Cardiac fibroblast (primary cell): ENCODE measurements at regions not wholly inside any gene's neighbourhood (a gene's known extent, or its start where the extent isn't known, plus 50 kb on each side); places are given as distances from the start of the nearest gene placed in this dataset.

Experiments used
- DNase-seq, 2 donors: peaks; one replicate each; pipeline versions ENCODE4 v3.0.0 to v3.0.0-alpha.2; 2010; ENCODE audit warnings: low read depth in 2 of 2
- H3K4me3 ChIP-seq, 2 donors: replicated peaks in 1 of 2; 1 replicate in 1 of 2; 2 replicates in 1 of 2; pipeline ENCODE4 v1.5.1; 2011; ENCODE audit warnings: low read depth in 2 of 2, low read length in 2 of 2, mild to moderate bottlenecking in 2 of 2, moderate library complexity in 1 of 2
- TF ChIP-seq, protein P1 (sequence below): IDR thresholded peaks from one replicate; pipeline ENCODE4 v1.5.1; 2011; ENCODE audit warnings: low read depth, mild to moderate bottlenecking, low read length, inconsistent platforms

DNA sequence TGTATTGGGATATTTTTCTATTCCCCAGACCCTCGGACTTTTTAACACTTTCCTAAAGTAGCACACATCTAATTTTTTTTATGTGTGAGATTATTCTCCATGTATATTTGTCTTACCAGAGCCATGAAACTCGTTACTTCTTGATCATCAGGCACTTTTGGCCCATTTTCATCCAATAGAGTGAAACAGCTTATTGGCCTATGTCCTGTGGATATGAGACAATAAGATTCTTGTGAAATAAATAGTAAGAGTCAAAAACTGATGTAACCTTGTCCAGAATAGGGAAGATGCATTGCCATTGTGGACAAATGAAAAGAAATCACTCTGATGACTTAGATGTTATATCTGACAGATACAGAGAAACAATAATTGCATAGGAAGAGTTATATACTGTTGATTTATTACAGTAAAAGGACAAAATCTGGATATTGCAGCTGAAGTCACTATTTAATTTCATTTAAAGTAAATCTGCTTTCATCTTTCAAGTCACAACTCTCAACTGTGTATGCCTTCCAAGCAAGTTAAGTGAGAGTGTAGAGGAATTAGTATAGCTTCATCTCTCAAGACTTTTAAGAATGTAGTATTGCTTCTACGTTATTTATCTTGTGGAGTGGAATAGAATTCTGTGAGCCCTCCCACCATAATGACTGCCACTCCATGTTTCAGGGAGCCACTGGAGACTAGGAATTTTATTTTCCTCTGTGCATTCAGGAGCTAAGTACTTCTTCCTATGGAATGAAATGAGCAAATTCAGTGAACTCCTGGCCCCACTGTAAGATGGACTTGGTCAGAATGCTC is 86.9 kb downstream of the ADAMTS1 start:
- no peak overlapping the region for H3K4me3 ChIP-seq
- TF ChIP-seq, protein P1, sequence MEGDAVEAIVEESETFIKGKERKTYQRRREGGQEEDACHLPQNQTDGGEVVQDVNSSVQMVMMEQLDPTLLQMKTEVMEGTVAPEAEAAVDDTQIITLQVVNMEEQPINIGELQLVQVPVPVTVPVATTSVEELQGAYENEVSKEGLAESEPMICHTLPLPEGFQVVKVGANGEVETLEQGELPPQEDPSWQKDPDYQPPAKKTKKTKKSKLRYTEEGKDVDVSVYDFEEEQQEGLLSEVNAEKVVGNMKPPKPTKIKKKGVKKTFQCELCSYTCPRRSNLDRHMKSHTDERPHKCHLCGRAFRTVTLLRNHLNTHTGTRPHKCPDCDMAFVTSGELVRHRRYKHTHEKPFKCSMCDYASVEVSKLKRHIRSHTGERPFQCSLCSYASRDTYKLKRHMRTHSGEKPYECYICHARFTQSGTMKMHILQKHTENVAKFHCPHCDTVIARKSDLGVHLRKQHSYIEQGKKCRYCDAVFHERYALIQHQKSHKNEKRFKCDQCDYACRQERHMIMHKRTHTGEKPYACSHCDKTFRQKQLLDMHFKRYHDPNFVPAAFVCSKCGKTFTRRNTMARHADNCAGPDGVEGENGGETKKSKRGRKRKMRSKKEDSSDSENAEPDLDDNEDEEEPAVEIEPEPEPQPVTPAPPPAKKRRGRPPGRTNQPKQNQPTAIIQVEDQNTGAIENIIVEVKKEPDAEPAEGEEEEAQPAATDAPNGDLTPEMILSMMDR = no peak
- DNase-seq = no peak

DNA sequence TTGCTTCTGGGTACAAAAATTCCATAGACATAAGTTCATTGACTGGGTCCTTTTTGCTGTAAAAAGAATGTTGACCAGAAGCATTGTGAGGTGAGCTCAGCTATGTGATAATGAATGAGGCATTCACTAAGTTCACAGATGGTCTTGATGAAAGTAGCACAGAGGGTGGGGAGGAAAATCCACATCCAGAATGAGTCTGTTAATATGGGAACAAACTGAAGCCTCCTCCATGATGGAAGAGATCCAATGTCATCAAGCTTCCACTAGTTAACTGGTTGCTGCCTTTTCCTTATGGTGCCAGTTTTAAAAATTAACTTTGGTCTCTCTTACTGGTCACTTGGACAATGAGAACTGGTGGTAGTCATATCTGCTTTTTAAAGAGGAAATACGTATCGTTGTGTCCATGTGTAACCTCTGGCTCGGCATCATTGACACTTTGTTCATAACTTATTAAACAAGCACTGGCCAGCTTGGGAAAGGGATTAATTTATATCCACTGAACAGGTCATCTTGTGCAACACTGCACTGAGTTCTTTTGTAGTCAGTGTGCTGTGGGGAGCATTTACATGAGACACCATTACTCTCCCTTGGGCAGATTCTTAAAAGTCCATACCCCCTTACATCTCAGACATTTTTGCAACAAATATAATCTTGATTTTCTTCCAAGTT is 88.6 kb downstream of the ADAMTS1 start:
- H3K4me3 ChIP-seq = no peak overlapping the region
- TF ChIP-seq, protein P1 = no peak
- peak in 1 of 2 donors; percentile 46 for DNase-seq

DNA sequence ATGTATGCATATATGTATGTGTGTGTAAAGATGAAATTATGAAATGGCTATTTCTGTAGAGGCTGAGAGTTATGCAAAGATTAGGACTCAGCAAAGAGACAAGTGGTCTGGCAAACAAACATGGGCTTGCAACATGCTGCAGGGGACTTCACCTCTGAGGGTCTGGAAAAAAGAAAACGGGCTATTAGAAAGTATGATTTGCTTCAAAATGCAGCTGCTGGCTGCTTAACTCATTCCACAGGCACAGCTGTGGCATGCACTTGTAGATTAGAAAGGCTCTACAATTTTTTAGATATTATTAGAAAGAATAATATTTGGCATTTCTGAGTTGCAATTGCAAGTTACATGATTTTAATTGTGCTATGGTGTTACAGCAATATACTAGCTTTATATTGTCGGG is 90.4 kb downstream of the ADAMTS1 start:
- TF ChIP-seq, protein P1 = no peak
- no peak overlapping the region for H3K4me3 ChIP-seq
- DNase-seq = no peak

GRCh38 chr21:26753822-26754221 is 91.4 kb downstream of the ADAMTS1 start:
- no peak overlapping the region for H3K4me3 ChIP-seq
- no peak for DNase-seq
- TF ChIP-seq, protein P1 = no peak

- DNase-seq = no peak
- no peak overlapping the region for H3K4me3 ChIP-seq
- TF ChIP-seq, protein P1 = no peak
Measured at GRCh38 chr21:26752849-26753248, 92.4 kb downstream of the ADAMTS1 start.

- no peak overlapping the region for H3K4me3 ChIP-seq
- TF ChIP-seq, protein P1 = no peak
- DNase-seq = no peak
Measured at GRCh38 chr21:26751305-26751704, 93.9 kb downstream of the ADAMTS1 start.
